ENCODE measurements at regions not wholly inside any gene's neighbourhood (a gene's known extent, or its start where the extent isn't known, plus 50 kb on each side); places are given as distances from the start of the nearest gene placed in this dataset.

DNA sequence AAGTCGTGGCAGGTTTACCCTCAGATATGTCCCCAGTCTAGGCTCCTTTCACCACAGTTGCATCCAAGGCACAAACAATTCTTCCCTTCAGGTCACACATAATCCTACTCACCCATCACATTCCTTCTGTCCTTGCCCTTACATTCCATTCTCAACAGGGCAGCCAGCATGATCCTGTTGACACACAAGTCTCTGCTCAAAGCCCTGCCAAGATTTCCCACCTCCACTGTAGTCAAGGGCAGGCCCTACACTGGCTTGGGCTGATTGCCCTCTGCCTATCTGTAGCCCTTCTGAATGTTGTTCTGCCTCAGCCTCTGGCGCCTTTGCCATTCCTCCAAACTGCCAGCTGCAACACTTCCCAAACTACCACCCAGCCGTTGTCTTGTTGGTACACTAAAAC, 187.9 kb upstream of the AKR1E2 start:
- H3K4me3 ChIP-seq = no peak overlapping the region
- H4K20me1 ChIP-seq (replicated peaks; ENCODE audit: control insufficient read depth, insufficient read depth, low read length) = no peaks in the 10 kb centered on the region
- in situ Hi-C loops (cut with MboI) (no loop called here), intact Hi-C loops (cut with micrococcal nuclease) (no loop called here)
- WGBS (ENCODE audit: insufficient coverage, low coverage, missing lambda C conversion rate) = 0% methylated on average over 3 of the region's 3 CpGs
- no peaks in the 10 kb centered on the region for H3K9me1 ChIP-seq (ENCODE audit: control insufficient read depth, insufficient read depth, low read length)
- BruUV-seq (replicated peaks) = no TSS peak
- H3K27ac ChIP-seq (ENCODE audit: extremely low read depth, low read depth, low read length) = no peak overlapping the region
- no peaks in the 10 kb centered on the region for H3K79me2 ChIP-seq (ENCODE audit: control insufficient read depth, insufficient read depth, low read length)
- H3K4me1 ChIP-seq (replicated peaks in 1 of 2; ENCODE audit: control insufficient read depth in 2 of 2, insufficient read depth in 2 of 2, low read length in 2 of 2) = no peaks in the 10 kb centered on the region
- ATAC-seq (no peak), DNase-seq (ENCODE audit: extremely low read depth in 1 of 4, low spot score in 3 of 4) (no peak), FAIRE-seq (no peak)
- CTCF ChIA-PET (ENCODE audit: low intra/inter-chr PET ratio) = no interaction called here
- peaks cover 0 to 11% of the 10 kb centered on the region in 2 experiments; a peak in 2 of 5 replicates for H3K27me3 ChIP-seq (ENCODE audit: control insufficient read depth in 2 of 2, insufficient read depth in 2 of 2, low read length in 2 of 2)
- H2AFZ ChIP-seq (ENCODE audit: low read depth, low read length) = no peak overlapping the region
- POLR2A ChIA-PET = no interaction called here
- H3K4me2 ChIP-seq (ENCODE audit: insufficient read depth, low read length) = no peak overlapping the region
- no peaks in the 10 kb centered on the region for H3K9me3 ChIP-seq (replicated peaks; ENCODE audit: control insufficient read depth, insufficient read depth, low read depth, low read length)
- H3K36me3 ChIP-seq (ENCODE audit: control insufficient read depth, insufficient read depth, low read length) = no peaks in the 10 kb centered on the region
- no peak overlapping the region for H3K9ac ChIP-seq (ENCODE audit: insufficient read depth in 1 of 2, low read depth in 2 of 2, low read length in 2 of 2)
- TF ChIP-seq BDP1 (IDR thresholded peaks at IDR 0.05; ENCODE audit: insufficient read depth, insufficient read length) (no peak), GABPB1 (CRISPR knock-in tag; IDR thresholded peaks at IDR 0.05) (no peak), SIN3B (IDR thresholded peaks at IDR 0.05; ENCODE audit: low read depth) (no peak), WHSC1 (IDR thresholded peaks at IDR 0.05; ENCODE audit: low read length) (no peak), IFI16 (CRISPR knock-in tag; IDR thresholded peaks at IDR 0.05) (no peak), RFX1 (IDR thresholded peaks at IDR 0.05) (no peak), ZNF589 (CRISPR knock-in tag; IDR thresholded peaks at IDR 0.05; ENCODE audit: low read depth) (no peak)
- TF ChIP-seq, protein P1, sequence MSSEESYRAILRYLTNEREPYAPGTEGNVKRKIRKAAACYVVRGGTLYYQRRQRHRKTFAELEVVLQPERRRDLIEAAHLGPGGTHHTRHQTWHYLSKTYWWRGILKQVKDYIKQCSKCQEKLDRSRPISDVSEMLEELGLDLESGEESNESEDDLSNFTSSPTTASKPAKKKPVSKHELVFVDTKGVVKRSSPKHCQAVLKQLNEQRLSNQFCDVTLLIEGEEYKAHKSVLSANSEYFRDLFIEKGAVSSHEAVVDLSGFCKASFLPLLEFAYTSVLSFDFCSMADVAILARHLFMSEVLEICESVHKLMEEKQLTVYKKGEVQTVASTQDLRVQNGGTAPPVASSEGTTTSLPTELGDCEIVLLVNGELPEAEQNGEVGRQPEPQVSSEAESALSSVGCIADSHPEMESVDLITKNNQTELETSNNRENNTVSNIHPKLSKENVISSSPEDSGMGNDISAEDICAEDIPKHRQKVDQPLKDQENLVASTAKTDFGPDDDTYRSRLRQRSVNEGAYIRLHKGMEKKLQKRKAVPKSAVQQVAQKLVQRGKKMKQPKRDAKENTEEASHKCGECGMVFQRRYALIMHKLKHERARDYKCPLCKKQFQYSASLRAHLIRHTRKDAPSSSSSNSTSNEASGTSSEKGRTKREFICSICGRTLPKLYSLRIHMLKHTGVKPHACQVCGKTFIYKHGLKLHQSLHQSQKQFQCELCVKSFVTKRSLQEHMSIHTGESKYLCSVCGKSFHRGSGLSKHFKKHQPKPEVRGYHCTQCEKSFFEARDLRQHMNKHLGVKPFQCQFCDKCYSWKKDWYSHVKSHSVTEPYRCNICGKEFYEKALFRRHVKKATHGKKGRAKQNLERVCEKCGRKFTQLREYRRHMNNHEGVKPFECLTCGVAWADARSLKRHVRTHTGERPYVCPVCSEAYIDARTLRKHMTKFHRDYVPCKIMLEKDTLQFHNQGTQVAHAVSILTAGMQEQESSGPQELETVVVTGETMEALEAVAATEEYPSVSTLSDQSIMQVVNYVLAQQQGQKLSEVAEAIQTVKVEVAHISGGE (CRISPR knock-in tag; IDR thresholded peaks at IDR 0.05) = no peak
- TF ChIP-seq, protein P2, sequence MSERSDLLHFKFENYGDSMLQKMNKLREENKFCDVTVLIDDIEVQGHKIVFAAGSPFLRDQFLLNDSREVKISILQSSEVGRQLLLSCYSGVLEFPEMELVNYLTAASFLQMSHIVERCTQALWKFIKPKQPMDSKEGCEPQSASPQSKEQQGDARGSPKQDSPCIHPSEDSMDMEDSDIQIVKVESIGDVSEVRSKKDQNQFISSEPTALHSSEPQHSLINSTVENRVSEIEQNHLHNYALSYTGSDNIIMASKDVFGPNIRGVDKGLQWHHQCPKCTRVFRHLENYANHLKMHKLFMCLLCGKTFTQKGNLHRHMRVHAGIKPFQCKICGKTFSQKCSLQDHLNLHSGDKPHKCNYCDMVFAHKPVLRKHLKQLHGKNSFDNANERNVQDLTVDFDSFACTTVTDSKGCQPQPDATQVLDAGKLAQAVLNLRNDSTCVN (CRISPR knock-in tag; IDR thresholded peaks at IDR 0.05) = no peak
- TF ChIP-seq, protein P3, sequence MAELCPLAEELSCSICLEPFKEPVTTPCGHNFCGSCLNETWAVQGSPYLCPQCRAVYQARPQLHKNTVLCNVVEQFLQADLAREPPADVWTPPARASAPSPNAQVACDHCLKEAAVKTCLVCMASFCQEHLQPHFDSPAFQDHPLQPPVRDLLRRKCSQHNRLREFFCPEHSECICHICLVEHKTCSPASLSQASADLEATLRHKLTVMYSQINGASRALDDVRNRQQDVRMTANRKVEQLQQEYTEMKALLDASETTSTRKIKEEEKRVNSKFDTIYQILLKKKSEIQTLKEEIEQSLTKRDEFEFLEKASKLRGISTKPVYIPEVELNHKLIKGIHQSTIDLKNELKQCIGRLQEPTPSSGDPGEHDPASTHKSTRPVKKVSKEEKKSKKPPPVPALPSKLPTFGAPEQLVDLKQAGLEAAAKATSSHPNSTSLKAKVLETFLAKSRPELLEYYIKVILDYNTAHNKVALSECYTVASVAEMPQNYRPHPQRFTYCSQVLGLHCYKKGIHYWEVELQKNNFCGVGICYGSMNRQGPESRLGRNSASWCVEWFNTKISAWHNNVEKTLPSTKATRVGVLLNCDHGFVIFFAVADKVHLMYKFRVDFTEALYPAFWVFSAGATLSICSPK (IDR thresholded peaks at IDR 0.05; ENCODE audit: borderline replicate concordance) = no peak
- TF ChIP-seq, protein P4, sequence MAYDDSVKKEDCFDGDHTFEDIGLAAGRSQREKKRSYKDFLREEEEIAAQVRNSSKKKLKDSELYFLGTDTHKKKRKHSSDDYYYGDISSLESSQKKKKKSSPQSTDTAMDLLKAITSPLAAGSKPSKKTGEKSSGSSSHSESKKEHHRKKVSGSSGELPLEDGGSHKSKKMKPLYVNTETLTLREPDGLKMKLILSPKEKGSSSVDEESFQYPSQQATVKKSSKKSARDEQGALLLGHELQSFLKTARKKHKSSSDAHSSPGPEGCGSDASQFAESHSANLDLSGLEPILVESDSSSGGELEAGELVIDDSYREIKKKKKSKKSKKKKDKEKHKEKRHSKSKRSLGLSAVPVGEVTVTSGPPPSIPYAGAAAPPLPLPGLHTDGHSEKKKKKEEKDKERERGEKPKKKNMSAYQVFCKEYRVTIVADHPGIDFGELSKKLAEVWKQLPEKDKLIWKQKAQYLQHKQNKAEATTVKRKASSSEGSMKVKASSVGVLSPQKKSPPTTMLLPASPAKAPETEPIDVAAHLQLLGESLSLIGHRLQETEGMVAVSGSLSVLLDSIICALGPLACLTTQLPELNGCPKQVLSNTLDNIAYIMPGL (CRISPR knock-in tag; IDR thresholded peaks at IDR 0.05) = no peak
- TF ChIP-seq, protein P5, sequence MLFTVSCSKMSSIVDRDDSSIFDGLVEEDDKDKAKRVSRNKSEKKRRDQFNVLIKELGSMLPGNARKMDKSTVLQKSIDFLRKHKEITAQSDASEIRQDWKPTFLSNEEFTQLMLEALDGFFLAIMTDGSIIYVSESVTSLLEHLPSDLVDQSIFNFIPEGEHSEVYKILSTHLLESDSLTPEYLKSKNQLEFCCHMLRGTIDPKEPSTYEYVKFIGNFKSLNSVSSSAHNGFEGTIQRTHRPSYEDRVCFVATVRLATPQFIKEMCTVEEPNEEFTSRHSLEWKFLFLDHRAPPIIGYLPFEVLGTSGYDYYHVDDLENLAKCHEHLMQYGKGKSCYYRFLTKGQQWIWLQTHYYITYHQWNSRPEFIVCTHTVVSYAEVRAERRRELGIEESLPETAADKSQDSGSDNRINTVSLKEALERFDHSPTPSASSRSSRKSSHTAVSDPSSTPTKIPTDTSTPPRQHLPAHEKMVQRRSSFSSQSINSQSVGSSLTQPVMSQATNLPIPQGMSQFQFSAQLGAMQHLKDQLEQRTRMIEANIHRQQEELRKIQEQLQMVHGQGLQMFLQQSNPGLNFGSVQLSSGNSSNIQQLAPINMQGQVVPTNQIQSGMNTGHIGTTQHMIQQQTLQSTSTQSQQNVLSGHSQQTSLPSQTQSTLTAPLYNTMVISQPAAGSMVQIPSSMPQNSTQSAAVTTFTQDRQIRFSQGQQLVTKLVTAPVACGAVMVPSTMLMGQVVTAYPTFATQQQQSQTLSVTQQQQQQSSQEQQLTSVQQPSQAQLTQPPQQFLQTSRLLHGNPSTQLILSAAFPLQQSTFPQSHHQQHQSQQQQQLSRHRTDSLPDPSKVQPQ (CRISPR knock-in tag; IDR thresholded peaks at IDR 0.05; ENCODE audit: borderline replicate concordance) = no peak

Measured in K562 (cell line).